ENCODE measurements at regions not wholly inside any gene's neighbourhood (a gene's known extent, or its start where the extent isn't known, plus 50 kb on each side); places are given as distances from the start of the nearest gene placed in this dataset.

GRCh38 chr7:17608114-17608833, 309.8 kb downstream of the AHR start:
- no peak for DNase-seq (ENCODE audit: low read depth in 2 of 2)

- no peak for DNase-seq (ENCODE audit: low read depth in 2 of 2)
These were observed 313.2 kb downstream of the AHR start for GRCh38 chr7:17611611-17612010.

- no peak for DNase-seq (ENCODE audit: low read depth in 2 of 2)
These were observed 315.0 kb downstream of the AHR start for GRCh38 chr7:17613338-17614041.

- DNase-seq (ENCODE audit: low read depth in 2 of 2), result no peak
These were observed 318.9 kb downstream of the AHR start for GRCh38 chr7:17617380-17617779.

GRCh38 chr7:17617857-17618651, 319.6 kb downstream of the AHR start:
- DNase-seq (ENCODE audit: low read depth in 2 of 2), result no peak

GRCh38 chr7:17618652-17618974, 320.2 kb downstream of the AHR start:
- DNase-seq (ENCODE audit: low read depth in 2 of 2), result no peak

- no peak for DNase-seq (ENCODE audit: low read depth in 2 of 2)
These were observed 320.9 kb downstream of the AHR start for GRCh38 chr7:17619196-17619818.

GRCh38 chr7:17620566-17620965, 319.7 kb downstream of the SNX13 start:
- no peak for DNase-seq (ENCODE audit: low read depth in 2 of 2)

GRCh38 chr7:17622451-17622850, 317.8 kb downstream of the SNX13 start:
- no peak for DNase-seq (ENCODE audit: low read depth in 2 of 2)

GRCh38 chr7:17623546-17624185, 316.6 kb downstream of the SNX13 start:
- no peak for DNase-seq (ENCODE audit: low read depth in 2 of 2)

GRCh38 chr7:17624379-17624778, 315.9 kb downstream of the SNX13 start:
- no peak for DNase-seq (ENCODE audit: low read depth in 2 of 2)

GRCh38 chr7:17625043-17625442, 315.3 kb downstream of the SNX13 start:
- DNase-seq (ENCODE audit: low read depth in 2 of 2), result no peak

GRCh38 chr7:17626235-17626634, 314.1 kb downstream of the SNX13 start:
- no peak for DNase-seq (ENCODE audit: low read depth in 2 of 2)

GRCh38 chr7:17631061-17631460, 309.2 kb downstream of the SNX13 start:
- DNase-seq (ENCODE audit: low read depth in 2 of 2), result no peak

GRCh38 chr7:17632384-17632783, 307.9 kb downstream of the SNX13 start:
- no peak for DNase-seq (ENCODE audit: low read depth in 2 of 2)

GRCh38 chr7:17633067-17633466, 307.2 kb downstream of the SNX13 start:
- no peak for DNase-seq (ENCODE audit: low read depth in 2 of 2)

- no peak for DNase-seq (ENCODE audit: low read depth in 2 of 2)
These were observed 301.6 kb downstream of the SNX13 start for GRCh38 chr7:17638727-17639126.

- DNase-seq (ENCODE audit: low read depth in 2 of 2), result peak; percentile 3 to 12
These were observed 299.4 kb downstream of the SNX13 start for GRCh38 chr7:17640730-17641377.

- no peak for DNase-seq (ENCODE audit: low read depth in 2 of 2)
These were observed 294.8 kb downstream of the SNX13 start for GRCh38 chr7:17645500-17645899.

GRCh38 chr7:17646253-17646956, 293.9 kb downstream of the SNX13 start:
- no peak for DNase-seq (ENCODE audit: low read depth in 2 of 2)

- DNase-seq (ENCODE audit: low read depth in 2 of 2), result no peak
These were observed 289.0 kb downstream of the SNX13 start for GRCh38 chr7:17651341-17651740.
